ENCODE measurements at regions not wholly inside any gene's neighbourhood (a gene's known extent, or its start where the extent isn't known, plus 50 kb on each side); places are given as distances from the start of the nearest gene placed in this dataset.
"Not testable (repeated sequence)": the region's sequence is repeated elsewhere in the genome, so short reads cannot be mapped to it uniquely, and the experiment has no call there.

- not testable (repeated sequence) for TF ChIP-seq CTCF, EP300, POLR2A (IDR thresholded peaks at IDR 0.05)
Measured at GRCh38 chr7:65639717-65640116, 233.2 kb upstream of the VKORC1L1 start.
